OCI-LY7 (cell line): ENCODE measurements at regions not wholly inside any gene's neighbourhood (a gene's known extent, or its start where the extent isn't known, plus 50 kb on each side); places are given as distances from the start of the nearest gene placed in this dataset.

Experiments
- CTCF ChIP-seq: fragments of 200-600 bp; sonication (generic); conservative IDR thresholded peaks from 2 replicates; pipeline ENCODE4 v1.5.1; 2014; ENCODE audit warnings: mild to moderate bottlenecking, antibody characterized with exemption, low read length, moderate library complexity, mixed read lengths
- EZH2phosphoT487 ChIP-seq: fragments of 200-600 bp; sonication (generic); IDR thresholded peaks from 2 replicates; pipeline ENCODE4 v1.6.1; 2018; ENCODE audit warnings: low read depth, borderline replicate concordance, mild to moderate bottlenecking, mixed run types, antibody characterized with exemption, low read length, moderate library complexity, mixed read lengths

GRCh38 chr11:98061858-98062257 is 958.9 kb upstream of the CNTN5 start:
- TF ChIP-seq CTCF, result no peak
- no peak for TF ChIP-seq EZH2phosphoT487
